Stimulated activated naive CD8-positive, alpha-beta T cell treated with anti-CD3 and anti-CD28 coated beads, Interleukin-15, Interleukin-2, amounts not matched to agents 100 ng/mL and 50 ng/mL, for 24 hours (primary cell): ENCODE measurements at regions not wholly inside any gene's neighbourhood (a gene's known extent, or its start where the extent isn't known, plus 50 kb on each side); places are given as distances from the start of the nearest gene placed in this dataset.

Source experiments
- H3K27ac Mint-ChIP-seq: one replicate; pipeline ENCODE4 v1.8.0; 2021; ENCODE audit warnings: mild to moderate bottlenecking, mixed read lengths
- H3K27me3 Mint-ChIP-seq: one replicate; pipeline ENCODE4 v1.8.0; 2021; ENCODE audit warnings: mixed read lengths
- H3K36me3 Mint-ChIP-seq: one replicate; pipeline ENCODE4 v1.8.0; 2021; ENCODE audit warnings: low read depth, mixed read lengths
- H3K4me1 Mint-ChIP-seq: one replicate; pipeline ENCODE4 v1.8.0; 2021; ENCODE audit warnings: low read depth, mixed read lengths
- H3K4me3 Mint-ChIP-seq: one replicate; pipeline ENCODE4 v1.8.0; 2021; ENCODE audit warnings: mild to moderate bottlenecking, mixed read lengths
- H3K9me3 Mint-ChIP-seq: one replicate; pipeline ENCODE4 v1.8.0; 2021; ENCODE audit warnings: mixed read lengths

- Mint-ChIP-seq H3K36me3 (no peaks in the 10 kb centered on the region), H3K4me3 (no peak overlapping the region), H3K4me1 (no peaks in the 10 kb centered on the region), H3K27ac (no peak overlapping the region), H3K27me3 (no peaks in the 10 kb centered on the region), H3K9me3 (peaks cover 3% of the 10 kb centered on the region)
These were observed 117.5 kb upstream of the PCSK2 start for GRCh38 chr20:17109307-17109706.

- no peaks in the 10 kb centered on the region for H3K4me1 Mint-ChIP-seq
- no peak overlapping the region for H3K27ac Mint-ChIP-seq
- H3K4me3 Mint-ChIP-seq = no peak overlapping the region
- H3K27me3 Mint-ChIP-seq = no peaks in the 10 kb centered on the region
- no peaks in the 10 kb centered on the region for H3K36me3 Mint-ChIP-seq
- H3K9me3 Mint-ChIP-seq = no peaks in the 10 kb centered on the region
These were observed 98.6 kb upstream of the PCSK2 start for GRCh38 chr20:17128206-17128605.

- Mint-ChIP-seq H3K4me1 (no peaks in the 10 kb centered on the region), H3K36me3 (no peaks in the 10 kb centered on the region), H3K4me3 (no peak overlapping the region), H3K27ac (no peak overlapping the region), H3K27me3 (no peaks in the 10 kb centered on the region), H3K9me3 (no peaks in the 10 kb centered on the region)
These were observed 97.8 kb upstream of the PCSK2 start for GRCh38 chr20:17129089-17129488.

- H3K27ac Mint-ChIP-seq = no peak overlapping the region
- H3K36me3 Mint-ChIP-seq = no peaks in the 10 kb centered on the region
- H3K4me1 Mint-ChIP-seq = no peaks in the 10 kb centered on the region
- no peak overlapping the region for H3K4me3 Mint-ChIP-seq
- no peaks in the 10 kb centered on the region for H3K9me3 Mint-ChIP-seq
- no peaks in the 10 kb centered on the region for H3K27me3 Mint-ChIP-seq
These were observed 89.1 kb upstream of the PCSK2 start for GRCh38 chr20:17137692-17138091.

GRCh38 chr20:17138237-17138636 is 88.6 kb upstream of the PCSK2 start:
- no peak overlapping the region for H3K27ac Mint-ChIP-seq
- no peaks in the 10 kb centered on the region for H3K27me3 Mint-ChIP-seq
- H3K4me1 Mint-ChIP-seq = no peaks in the 10 kb centered on the region
- H3K9me3 Mint-ChIP-seq = no peaks in the 10 kb centered on the region
- no peaks in the 10 kb centered on the region for H3K36me3 Mint-ChIP-seq
- no peak overlapping the region for H3K4me3 Mint-ChIP-seq

- Mint-ChIP-seq H3K4me3 (no peak overlapping the region), H3K4me1 (no peaks in the 10 kb centered on the region), H3K36me3 (no peaks in the 10 kb centered on the region), H3K27me3 (no peaks in the 10 kb centered on the region), H3K9me3 (peaks cover 3% of the 10 kb centered on the region), H3K27ac (no peak overlapping the region)
These were observed 85.9 kb upstream of the PCSK2 start for GRCh38 chr20:17140894-17141293.

- no peaks in the 10 kb centered on the region for H3K36me3 Mint-ChIP-seq
- H3K27me3 Mint-ChIP-seq = no peaks in the 10 kb centered on the region
- H3K4me1 Mint-ChIP-seq = no peaks in the 10 kb centered on the region
- no peak overlapping the region for H3K27ac Mint-ChIP-seq
- H3K4me3 Mint-ChIP-seq = no peak overlapping the region
- peaks cover 3% of the 10 kb centered on the region for H3K9me3 Mint-ChIP-seq
These were observed 85.3 kb upstream of the PCSK2 start for GRCh38 chr20:17141568-17141967.

GRCh38 chr20:17142666-17143065 is 84.2 kb upstream of the PCSK2 start:
- Mint-ChIP-seq H3K27me3 (no peaks in the 10 kb centered on the region), H3K27ac (no peak overlapping the region), H3K4me3 (no peak overlapping the region), H3K4me1 (no peaks in the 10 kb centered on the region), H3K36me3 (no peaks in the 10 kb centered on the region), H3K9me3 (peaks cover 3% of the 10 kb centered on the region)

GRCh38 chr20:17150858-17151257 is 76.0 kb upstream of the PCSK2 start:
- H3K27me3 Mint-ChIP-seq = no peaks in the 10 kb centered on the region
- H3K4me3 Mint-ChIP-seq = no peak overlapping the region
- no peaks in the 10 kb centered on the region for H3K4me1 Mint-ChIP-seq
- H3K9me3 Mint-ChIP-seq = peaks cover 4% of the 10 kb centered on the region
- H3K36me3 Mint-ChIP-seq = no peaks in the 10 kb centered on the region
- no peak overlapping the region for H3K27ac Mint-ChIP-seq

- Mint-ChIP-seq H3K27me3 (no peaks in the 10 kb centered on the region), H3K4me3 (no peak overlapping the region), H3K4me1 (no peaks in the 10 kb centered on the region), H3K36me3 (no peaks in the 10 kb centered on the region), H3K27ac (no peak overlapping the region), H3K9me3 (peaks cover 4% of the 10 kb centered on the region)
These were observed 71.4 kb upstream of the PCSK2 start for GRCh38 chr20:17155401-17155800.

- Mint-ChIP-seq H3K4me3 (no peak overlapping the region), H3K36me3 (no peaks in the 10 kb centered on the region), H3K27ac (no peak overlapping the region), H3K27me3 (peaks cover 3% of the 10 kb centered on the region), H3K9me3 (peaks cover 4% of the 10 kb centered on the region), H3K4me1 (no peaks in the 10 kb centered on the region)
These were observed 68.1 kb upstream of the PCSK2 start for GRCh38 chr20:17158701-17159100.

GRCh38 chr20:17161673-17162481 is 65.0 kb upstream of the PCSK2 start:
- no peak overlapping the region for H3K4me3 Mint-ChIP-seq
- no peaks in the 10 kb centered on the region for H3K9me3 Mint-ChIP-seq
- no peak overlapping the region for H3K27ac Mint-ChIP-seq
- H3K4me1 Mint-ChIP-seq = no peaks in the 10 kb centered on the region
- no peaks in the 10 kb centered on the region for H3K36me3 Mint-ChIP-seq
- peaks cover 3% of the 10 kb centered on the region for H3K27me3 Mint-ChIP-seq

GRCh38 chr20:17168026-17168612 is 58.7 kb upstream of the PCSK2 start:
- no peak overlapping the region for H3K27ac Mint-ChIP-seq
- H3K4me1 Mint-ChIP-seq = no peaks in the 10 kb centered on the region
- H3K4me3 Mint-ChIP-seq = no peak overlapping the region
- peaks cover 6% of the 10 kb centered on the region for H3K9me3 Mint-ChIP-seq
- no peaks in the 10 kb centered on the region for H3K27me3 Mint-ChIP-seq
- H3K36me3 Mint-ChIP-seq = no peaks in the 10 kb centered on the region

GRCh38 chr20:17169585-17170136 is 57.2 kb upstream of the PCSK2 start:
- Mint-ChIP-seq H3K27ac (no peak overlapping the region), H3K4me1 (no peaks in the 10 kb centered on the region), H3K27me3 (no peaks in the 10 kb centered on the region), H3K9me3 (peaks cover 6% of the 10 kb centered on the region), H3K36me3 (no peaks in the 10 kb centered on the region), H3K4me3 (no peak overlapping the region)

- H3K27ac Mint-ChIP-seq = no peak overlapping the region
- H3K27me3 Mint-ChIP-seq = no peaks in the 10 kb centered on the region
- H3K9me3 Mint-ChIP-seq = peaks cover 6% of the 10 kb centered on the region
- H3K4me1 Mint-ChIP-seq = no peaks in the 10 kb centered on the region
- no peaks in the 10 kb centered on the region for H3K36me3 Mint-ChIP-seq
- H3K4me3 Mint-ChIP-seq = no peak overlapping the region
These were observed 55.0 kb upstream of the PCSK2 start for GRCh38 chr20:17171746-17172280.
